GM19468 (cell line): ENCODE measurements at regions not wholly inside any gene's neighbourhood (a gene's known extent, or its start where the extent isn't known, plus 50 kb on each side); places are given as distances from the start of the nearest gene placed in this dataset.
"Not testable (repeated sequence)": the region's sequence is repeated elsewhere in the genome, so short reads cannot be mapped to it uniquely, and the experiment has no call there.

ENCODE experiments used
- ATAC-seq: cut with Tn5 transposase; IDR thresholded peaks from one replicate; pipeline ENCODE4 v1.9.1; 2021; ENCODE audit warnings: mild to moderate bottlenecking, moderate library complexity, moderate number of reproducible peaks; ENCODE audit not compliant: unreplicated experiment; ENCODE audit errors: extremely low read depth

DNA sequence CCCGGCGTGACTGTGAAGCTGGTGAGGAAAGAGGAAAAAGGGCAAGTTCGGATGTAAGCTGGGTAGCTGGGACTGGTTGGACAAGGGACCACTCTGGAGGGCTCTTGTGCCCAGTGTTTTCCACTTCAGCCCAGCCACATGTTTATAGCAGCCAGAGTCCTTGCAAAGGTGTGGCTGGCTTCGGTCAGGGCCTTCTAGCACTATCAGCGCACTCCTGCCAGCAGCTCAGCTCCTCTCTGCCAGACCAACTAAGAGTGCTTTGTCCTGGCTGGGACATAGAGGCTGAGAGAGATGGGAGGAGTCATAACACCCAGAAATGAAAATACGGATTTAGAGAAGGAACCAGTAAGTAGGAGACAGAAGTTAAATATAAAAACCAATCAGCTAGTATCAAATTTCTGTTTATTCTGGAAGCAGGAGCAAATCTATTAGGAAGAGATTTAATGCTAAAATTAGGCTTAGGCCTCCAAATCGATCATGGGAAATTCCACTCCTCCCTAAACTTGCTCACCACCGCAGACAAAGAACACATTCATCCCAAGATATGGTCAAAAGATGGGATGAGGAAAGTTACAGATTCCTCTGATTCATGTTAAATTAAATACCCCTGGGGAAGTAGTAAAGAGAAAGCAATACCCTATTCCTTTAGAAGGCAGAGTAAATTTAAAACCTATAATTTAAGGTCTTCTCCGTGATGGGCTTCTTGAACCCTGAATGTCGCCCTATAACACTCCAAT, 135.0 kb downstream of the RALA start:
- ATAC-seq, result no peak

DNA sequence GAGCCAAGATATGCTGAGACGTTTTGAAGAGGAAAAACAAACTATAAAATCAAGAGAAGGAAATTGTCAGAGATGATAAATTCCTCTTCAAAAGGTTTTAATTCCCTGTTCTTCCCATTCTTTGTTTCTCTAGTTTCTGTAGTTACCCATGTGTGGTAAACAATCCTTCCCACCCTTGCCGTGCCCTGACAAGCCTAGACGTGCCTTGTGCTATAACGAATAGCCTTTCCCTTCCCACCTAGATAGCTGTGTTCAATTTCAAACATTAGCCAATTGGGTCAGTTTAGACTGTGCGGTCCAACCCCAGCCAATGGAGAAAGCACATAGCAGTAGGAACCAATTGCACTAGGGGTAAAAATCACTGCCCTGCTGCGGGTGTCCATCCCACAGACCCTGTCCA, 138.1 kb downstream of the RALA start:
- ATAC-seq, result no peak

GRCh38 chr7:39762466-39762865, 139.1 kb downstream of the RALA start:
- not testable (repeated sequence) for ATAC-seq

DNA sequence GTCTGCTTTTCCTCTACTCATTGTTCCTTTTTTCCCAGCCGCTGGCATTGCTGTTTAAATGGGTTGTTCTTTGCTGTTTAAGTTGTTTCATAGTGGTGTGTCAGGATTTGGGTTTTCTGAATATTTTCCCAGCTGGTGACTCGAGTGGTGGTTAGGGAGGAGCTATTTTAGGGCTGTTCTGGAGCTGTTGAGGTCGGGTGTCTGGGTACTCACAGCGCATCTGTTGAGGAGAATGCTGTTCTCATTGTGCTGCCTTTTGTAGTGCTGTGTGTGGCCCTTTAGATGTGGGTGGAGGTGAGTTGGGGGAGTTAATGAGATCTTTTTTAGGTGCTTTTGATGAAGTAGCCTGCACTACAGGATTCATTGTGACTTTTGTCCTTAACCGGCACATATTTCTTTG, 139.5 kb downstream of the RALA start:
- not testable (repeated sequence) for ATAC-seq

GRCh38 chr7:39765833-39766232, 142.5 kb downstream of the RALA start:
- ATAC-seq, result not testable (repeated sequence)

GRCh38 chr7:39768439-39768838, 145.1 kb downstream of the RALA start:
- ATAC-seq, result not testable (repeated sequence)

DNA sequence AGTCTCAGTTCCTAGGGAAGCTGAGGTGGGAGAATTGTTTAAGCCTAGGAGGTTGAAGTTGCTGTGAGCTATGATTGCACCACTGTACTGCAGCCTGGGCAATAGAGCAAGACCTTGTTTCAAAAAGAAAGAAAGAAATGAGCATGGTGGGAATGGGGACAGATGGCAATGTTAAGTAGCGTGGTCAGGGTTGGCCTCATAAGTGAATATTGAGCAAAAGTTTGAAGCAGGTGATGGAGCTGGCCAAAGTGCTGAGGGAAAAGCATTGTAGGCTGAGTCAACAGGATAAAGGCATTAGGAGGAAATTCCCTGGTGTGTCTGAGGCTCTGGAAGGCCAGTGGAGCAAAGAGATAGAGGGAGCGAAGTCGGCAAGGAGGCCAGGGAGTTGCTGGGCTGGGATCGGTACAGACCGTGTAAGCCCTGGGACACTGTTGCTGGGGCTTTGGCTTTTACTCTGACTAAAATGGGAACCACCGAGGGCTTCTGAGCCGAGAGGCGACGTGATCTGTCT, 151.0 kb downstream of the RALA start:
- not testable (repeated sequence) for ATAC-seq

GRCh38 chr7:39781557-39781956, 158.2 kb downstream of the RALA start:
- ATAC-seq, result not testable (repeated sequence)

DNA sequence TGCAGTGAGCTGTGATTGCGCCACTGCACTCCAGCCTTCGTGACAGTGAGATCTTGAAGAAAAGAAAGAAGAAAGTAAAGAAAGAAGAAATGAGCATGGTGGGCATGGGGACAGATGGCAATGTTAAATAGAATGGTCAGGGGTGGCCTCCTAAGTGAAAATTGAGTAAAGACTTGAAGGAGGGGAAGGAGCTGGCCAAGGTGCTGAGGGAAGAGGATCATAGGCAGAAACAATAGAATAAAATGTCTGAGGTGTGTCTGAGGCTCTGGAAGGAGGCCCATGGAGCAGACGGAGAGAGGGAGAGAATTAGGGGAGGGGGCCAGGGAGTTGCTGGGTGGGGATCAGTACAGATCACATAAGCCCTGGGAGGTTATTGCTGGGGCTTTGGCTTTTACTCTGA, 163.1 kb downstream of the RALA start:
- ATAC-seq, result not testable (repeated sequence)

GRCh38 chr7:39791035-39791434, 159.0 kb upstream of the CDK13 start:
- ATAC-seq, result not testable (repeated sequence)

GRCh38 chr7:39791911-39792310, 158.1 kb upstream of the CDK13 start:
- ATAC-seq, result not testable (repeated sequence)

- not testable (repeated sequence) for ATAC-seq
Measured at GRCh38 chr7:39793026-39793425, 157.0 kb upstream of the CDK13 start.

- ATAC-seq, result not testable (repeated sequence)
Measured at GRCh38 chr7:39793851-39794250, 156.2 kb upstream of the CDK13 start.

GRCh38 chr7:39796947-39797346, 153.1 kb upstream of the CDK13 start:
- ATAC-seq, result not testable (repeated sequence)

DNA sequence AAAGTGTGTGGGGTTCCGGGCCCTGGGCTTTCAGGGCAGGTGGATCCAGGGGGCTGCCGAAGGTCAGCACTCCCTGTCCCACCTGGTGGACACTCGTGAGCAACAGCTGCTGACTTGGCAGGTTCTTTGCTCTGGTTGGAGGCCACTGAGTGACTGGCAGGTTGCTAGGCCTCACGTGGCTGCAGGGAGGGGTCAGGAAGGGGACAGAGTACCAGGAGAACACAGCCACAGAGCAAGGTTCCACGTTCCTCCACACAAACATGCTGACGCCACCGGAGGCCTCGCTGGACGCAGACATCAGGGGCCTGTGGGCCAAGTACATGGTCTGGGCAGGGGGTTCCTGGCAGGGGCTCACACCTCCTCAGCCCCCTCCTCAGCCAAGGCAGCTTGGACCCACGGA, 152.0 kb upstream of the CDK13 start:
- ATAC-seq, result not testable (repeated sequence)

- no peak for ATAC-seq
Measured at GRCh38 chr7:39808796-39809481, 141.1 kb upstream of the CDK13 start.

DNA sequence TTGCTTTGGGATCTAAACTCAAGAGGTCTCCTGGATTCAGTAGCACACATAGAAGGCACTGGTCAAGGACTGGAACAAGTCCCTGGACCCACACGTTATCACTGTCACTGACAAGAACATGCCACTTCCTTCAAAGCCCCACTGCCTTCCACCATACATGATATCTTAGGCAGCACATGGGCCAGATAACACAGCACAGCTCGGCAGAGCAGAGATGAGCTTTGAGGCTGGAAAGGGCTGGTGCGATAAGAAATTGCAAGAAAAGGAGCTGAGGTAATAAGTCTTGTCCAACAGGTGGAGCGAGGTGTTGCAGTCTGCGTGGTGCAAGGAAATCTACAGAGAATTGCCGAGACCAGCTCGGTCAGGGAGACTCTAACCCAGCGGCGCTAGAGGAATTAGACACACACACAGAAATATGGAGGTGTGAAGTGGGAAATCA, 139.8 kb upstream of the CDK13 start:
- no peak for ATAC-seq

DNA sequence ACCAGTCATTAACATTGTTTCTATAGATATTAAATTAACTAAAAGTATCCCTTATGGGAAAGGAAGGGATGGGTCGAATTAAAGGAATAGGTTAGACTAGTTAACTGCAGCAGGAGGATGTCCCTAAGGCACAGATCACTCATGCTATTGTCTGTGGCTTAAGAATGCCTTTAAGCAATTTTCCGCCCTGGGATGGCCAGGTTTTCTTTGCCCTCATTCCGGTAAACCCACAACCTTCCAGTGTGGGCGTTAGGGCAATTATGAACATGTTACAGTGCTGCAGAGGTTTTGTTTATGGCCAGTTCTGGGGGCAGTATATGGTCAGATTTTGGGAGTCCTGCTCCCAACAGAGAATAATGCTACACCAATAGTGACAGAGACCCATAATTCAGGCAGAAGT, 139.3 kb upstream of the CDK13 start:
- ATAC-seq, result no peak

DNA sequence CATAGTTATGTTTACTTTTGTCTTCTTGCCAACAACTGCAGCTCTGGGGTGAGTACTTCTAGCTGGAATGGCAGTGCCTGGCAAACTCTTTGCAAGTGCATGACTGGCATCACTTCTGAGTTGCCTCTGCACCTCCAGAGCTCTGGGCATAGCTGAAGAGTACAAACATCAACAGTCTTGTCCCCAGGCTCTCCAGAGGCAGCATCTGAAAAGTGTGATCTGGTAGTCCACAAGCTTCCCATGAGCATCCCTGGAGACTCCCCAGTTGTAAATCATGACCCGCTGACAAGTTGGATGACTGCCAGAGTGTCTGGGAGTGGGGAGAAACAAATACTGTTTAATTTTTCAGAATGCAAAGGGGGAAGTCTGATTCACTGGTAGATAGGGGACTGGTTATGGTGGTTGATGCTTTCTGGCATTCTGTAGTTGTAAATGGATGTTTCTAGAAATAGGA, 138.9 kb upstream of the CDK13 start:
- ATAC-seq, result no peak

GRCh38 chr7:39816462-39817060, 133.5 kb upstream of the CDK13 start:
- ATAC-seq, result no peak

GRCh38 chr7:39819514-39819913, 130.5 kb upstream of the CDK13 start:
- no peak for ATAC-seq
